GM12874 (cell line): ENCODE measurements at regions not wholly inside any gene's neighbourhood (a gene's known extent, or its start where the extent isn't known, plus 50 kb on each side); places are given as distances from the start of the nearest gene placed in this dataset.

Experiments
- CTCF ChIP-seq: IDR thresholded peaks from 2 replicates; pipeline ENCODE4 v1.5.1; 2011; ENCODE audit warnings: low read depth, mild to moderate bottlenecking, control low read depth, low read length, moderate library complexity; ENCODE audit not compliant: insufficient read depth

- TF ChIP-seq CTCF: no peak
Observed at GRCh38 chr1:121558514-121558913, 373.7 kb downstream of the SRGAP2C start.

- TF ChIP-seq CTCF: no peak
Observed at GRCh38 chr1:121566346-121566745, 381.6 kb downstream of the SRGAP2C start.

DNA sequence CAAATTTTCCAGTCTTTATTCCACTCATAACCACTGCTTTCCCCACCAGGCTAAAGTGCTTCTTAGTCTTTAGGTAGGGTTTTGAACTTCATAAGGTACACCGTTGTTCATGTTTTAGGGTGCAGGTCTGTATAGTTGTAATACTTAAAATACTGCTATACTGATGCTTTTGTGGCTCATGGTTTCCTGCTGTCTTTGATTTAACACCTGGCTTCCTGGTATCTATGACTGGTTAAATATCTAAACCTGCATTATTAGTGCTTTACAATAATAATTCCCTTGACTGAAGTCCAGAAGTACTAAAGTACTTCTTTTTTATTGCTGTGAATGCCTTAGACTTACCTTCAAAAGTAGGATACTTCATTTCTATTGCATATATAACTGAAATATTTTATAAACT, 384.7 kb downstream of the SRGAP2C start:
- no peak for TF ChIP-seq CTCF

- no peak for TF ChIP-seq CTCF
Observed at GRCh38 chr1:121586369-121587229, 401.8 kb downstream of the SRGAP2C start.

DNA sequence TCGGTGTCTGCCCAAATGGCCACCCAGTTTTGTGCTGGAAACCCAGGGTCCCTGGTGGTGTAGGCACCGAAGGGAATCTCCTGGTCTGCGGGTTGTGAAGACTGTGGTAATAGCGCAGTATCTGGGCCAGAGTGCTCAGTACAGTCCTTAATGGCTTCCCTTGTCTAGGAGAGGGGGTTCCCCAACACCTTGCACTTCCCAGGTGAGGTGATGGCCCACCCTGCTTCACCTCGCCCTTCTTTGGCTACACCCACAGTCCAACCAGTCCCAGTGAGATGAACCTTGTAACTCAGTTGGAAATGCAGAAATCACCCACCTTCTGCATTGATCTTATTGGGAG, 402.4 kb downstream of the SRGAP2C start:
- TF ChIP-seq CTCF: no peak

- TF ChIP-seq CTCF: no peak
Observed at GRCh38 chr1:121587777-121588176, 403.0 kb downstream of the SRGAP2C start.

- no peak for TF ChIP-seq CTCF
Observed at GRCh38 chr1:121594096-121594495, 409.3 kb downstream of the SRGAP2C start.
